ENCODE measurements at regions not wholly inside any gene's neighbourhood (a gene's known extent, or its start where the extent isn't known, plus 50 kb on each side); places are given as distances from the start of the nearest gene placed in this dataset.

DNA sequence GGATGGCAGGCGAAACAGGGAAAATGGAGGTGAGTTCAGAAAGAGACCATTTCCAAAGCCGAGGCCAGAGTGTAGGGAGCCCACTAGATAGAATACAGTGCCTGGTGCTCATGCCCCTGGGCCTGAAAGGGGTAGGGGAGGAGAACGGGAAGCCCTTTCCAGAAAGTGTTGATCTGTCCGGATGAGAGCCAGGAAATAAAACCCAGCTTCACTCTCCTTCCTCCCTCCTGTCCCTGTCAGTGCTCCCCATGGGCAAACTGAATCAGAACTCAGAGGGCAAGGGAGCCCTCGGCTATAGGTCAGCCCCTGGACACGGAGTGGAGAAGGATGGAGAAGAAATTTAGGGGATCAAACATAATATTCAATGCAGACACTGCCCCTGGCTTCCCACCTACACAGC, 57.7 kb upstream of the RPL38 start:
- no peak for DNase-seq (ENCODE audit: low read depth)

GRCh38 chr17:74146196-74146595, 57.3 kb upstream of the RPL38 start:
- no peak for DNase-seq (ENCODE audit: low read depth)

DNA sequence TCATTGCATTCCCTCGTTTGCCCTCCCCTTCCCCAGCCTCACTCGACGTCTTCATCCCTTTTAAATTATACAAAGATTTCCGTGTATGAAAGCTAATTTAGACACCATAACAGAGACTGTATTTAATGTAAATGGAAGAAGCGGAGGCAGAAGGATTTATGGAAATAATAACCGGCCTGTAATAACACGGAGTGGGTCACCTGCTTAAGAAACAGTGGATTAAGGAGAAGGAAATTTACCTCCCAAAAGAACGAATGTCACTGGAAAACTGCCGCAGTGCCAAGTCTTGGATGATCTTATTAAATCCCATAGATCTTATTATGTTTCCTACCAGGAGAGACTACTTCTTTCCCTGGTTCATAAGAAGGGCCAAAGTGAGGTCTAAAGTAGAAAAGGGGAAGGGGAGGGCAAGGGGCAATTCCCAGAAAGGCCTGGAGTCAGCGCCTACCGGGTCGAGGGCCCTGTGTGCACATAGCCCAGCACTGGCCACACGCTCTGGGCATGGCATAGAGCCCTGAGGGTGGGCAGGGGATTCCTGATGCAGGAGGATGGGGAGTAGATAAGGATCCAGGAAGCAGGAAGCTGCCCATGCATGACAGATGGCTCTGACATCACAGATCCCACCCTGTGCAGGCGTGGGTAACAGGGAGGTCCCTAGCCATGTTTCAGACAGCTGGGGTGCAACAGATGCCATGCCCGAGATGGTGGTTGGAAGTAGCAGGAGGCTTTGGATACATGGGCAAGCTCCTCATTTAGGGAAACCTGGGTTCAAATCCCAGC, 56.2 kb upstream of the RPL38 start:
- DNase-seq (ENCODE audit: low read depth), result no peak

- DNase-seq (ENCODE audit: low read depth), result no peak
Measured at GRCh38 chr17:74147966-74148365, 55.5 kb upstream of the RPL38 start.

DNA sequence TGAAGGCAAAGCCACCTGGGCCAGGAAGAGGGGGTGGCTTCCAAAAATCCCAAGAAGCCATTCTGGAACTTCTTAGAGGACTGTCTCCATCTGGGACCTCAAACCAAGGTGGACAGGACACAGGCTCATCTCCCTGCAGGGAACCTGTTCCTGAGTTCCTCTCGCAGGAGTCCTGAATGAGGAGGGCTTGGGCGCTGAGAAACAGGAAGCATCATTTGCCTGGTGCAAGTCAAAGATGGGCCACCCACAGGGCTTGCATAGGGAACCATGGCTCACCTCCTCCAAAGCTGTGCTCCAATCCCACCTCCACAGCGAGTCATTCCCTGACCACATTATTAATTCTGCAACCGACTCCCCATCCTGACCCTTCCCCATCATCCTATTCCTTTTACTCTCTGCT, 55.0 kb upstream of the RPL38 start:
- no peak for DNase-seq (ENCODE audit: low read depth)

- no peak for DNase-seq (ENCODE audit: low read depth)
Measured at GRCh38 chr17:74148901-74149596, 54.4 kb upstream of the RPL38 start.

- no peak for DNase-seq (ENCODE audit: low read depth)
Measured at GRCh38 chr17:74149597-74150427, 53.7 kb upstream of the RPL38 start.

DNA sequence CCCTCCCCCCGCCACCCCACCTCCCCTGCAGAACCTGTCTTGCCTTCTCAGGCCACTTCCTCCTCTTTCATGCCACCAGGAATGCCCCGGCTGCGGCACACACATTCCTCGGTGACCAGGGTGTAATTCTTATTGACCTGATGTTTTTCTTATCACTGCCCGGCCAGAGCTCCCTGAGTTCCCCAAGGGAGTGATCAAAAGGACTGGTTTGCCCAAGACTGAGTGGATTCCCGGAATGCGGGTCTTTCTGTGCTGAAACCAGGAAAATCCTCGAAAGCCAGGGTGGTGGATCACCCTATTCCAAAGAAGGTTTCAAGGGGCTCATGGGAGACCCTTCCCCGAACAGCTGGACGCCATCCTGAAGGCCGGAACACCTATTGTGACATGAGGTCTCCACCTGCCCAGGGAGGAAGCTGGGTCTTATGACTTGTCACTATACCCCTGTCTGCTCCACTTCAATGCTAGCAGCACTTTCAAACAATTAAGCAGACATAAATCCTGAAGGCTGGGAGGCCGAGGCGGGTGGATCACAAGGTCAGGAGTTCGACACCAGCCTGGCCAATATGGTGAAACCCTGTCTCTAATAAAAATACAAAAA, 53.0 kb upstream of the RPL38 start:
- no peak for DNase-seq (ENCODE audit: low read depth)

DNA sequence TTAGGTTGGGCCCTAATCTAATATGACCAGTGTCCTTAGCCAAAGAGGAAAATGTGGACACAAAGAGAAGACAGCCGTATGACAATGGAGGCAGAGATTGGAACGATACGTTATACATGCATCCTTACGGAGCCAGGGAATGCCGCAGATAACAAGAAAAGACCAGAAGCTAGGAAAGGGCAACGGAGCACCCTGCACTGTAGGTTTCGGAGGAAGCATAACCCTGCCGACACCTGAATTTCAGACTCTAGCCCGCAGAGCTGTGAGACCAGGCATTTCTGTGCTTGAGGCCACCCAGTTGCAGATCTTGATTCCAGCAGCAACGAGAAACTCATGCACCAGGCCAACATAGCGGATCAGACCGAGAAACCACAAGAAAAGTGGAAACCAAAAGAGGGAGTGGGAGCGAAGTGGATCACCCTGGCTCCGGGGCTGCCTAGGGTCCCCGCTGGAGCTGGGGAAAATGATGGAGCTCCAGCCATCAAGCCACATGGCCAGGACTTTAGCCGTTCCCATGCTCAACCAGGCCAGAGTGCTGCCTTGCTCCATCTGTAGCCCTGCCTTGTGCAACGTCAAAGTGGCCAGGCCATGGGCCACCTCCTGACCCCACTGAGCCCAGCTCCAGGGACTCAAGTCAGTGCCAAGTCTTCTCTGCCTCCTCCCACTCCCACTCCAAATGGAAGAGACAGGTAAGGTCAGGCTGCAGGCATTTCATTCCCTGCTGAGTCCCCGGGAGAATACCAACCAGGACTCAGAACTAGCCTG, 51.7 kb upstream of the RPL38 start:
- no peak for DNase-seq (ENCODE audit: low read depth)

DNA sequence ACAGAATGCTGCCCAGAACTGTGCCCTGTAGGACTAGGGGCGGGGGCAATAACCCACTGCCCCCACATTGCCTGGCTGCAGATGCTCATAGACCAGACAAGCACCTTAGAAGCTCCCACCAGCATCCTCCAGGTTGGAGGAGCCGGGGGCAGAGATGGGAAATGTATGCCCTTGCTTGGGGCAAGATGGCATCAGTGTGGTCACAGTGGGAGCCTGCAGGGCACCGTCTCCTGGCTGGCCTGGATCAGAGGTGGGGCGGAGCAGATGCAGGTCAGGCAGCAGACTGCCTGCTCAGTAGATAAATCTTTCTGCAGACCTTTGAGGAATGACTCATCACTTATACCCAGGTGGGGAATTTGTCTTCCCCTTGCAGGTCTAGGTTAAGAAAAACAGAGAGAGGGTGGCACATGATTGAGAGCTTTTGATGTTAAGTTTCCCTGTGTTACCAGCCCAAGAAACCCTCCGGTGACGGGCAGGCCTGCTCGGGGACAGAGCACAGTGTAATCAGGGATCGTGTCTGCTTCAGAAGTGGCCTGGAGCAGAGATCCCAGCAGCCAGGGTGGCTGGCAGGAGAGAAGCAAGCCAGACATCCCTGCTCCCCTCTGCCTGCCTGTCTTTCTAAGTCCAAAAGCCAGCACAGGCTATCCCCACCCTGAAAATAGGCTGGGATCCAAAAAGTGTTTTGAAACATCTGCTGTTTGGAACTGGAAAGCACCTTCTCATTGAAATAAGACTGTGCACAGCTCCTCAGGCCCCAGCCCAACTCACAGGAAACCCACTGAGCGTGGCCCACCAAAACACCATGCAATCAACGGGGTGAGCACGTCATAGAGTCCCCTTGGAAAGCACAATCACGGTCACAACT, 50.7 kb upstream of the RPL38 start:
- DNase-seq (ENCODE audit: low read depth), result no peak

- DNase-seq (ENCODE audit: low read depth), result no peak
Measured at GRCh38 chr17:74153456-74153810, 50.0 kb upstream of the RPL38 start.

Data from HS-27A (cell line).